ENCODE measurements at regions not wholly inside any gene's neighbourhood (a gene's known extent, or its start where the extent isn't known, plus 50 kb on each side); places are given as distances from the start of the nearest gene placed in this dataset.

DNA sequence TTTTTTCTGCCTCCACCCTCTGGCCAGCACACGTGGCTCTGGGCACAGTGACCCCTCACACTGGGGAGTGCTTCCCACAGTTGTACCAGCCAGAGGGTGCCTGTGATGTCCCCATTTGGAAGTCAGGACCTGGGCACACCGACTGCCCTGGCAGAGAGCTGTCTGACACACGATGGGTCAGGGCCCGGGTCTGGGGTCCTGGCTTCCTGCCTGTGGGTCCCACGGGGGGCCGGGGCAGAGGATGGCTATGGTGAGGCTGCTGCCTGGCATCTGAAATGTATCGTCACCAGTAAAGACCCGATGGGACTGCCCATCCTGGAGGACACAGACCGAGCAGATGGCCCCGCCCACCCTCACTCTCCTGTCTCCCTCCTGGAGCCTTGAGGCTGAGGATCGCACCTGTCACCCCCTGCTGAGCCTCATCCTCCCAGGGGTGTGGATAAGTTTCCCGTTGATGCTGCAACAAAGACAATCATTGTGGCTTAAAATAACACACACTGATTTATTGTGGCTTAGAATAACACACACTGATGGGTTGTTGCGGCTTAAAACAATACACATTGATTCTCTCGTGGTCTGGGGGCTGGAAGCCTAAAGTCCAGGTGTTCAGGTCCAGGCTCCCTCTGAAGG, 88.8 kb upstream of the TTC34 start:
- no peak for DNase-seq

DNA sequence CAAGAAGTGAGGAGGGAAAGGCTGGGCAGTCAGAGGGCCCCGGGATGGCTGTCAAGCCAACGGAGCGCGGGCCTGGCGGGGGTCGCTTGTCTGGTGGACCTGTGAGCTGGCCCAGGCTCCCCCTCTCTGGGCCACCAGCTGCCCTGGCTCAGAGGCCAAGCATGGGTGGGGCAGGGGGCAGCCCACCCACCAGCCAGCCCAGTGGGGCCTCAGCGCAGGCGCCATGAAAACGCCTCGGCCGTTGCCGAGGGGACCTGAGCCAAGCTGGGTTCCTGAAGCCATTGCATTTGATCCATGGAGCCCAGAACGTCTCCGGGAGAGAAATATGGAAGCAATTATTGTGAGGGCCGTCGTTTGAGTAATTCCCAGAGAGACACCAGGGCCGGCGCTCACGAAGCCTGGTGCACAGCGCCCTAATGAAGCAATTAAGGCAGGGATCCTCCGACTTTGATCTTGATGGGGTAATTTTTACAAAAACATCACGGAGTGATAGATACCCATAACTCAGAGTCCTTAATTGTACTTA, 90.5 kb upstream of the TTC34 start:
- DNase-seq = peak; percentile 82

DNA sequence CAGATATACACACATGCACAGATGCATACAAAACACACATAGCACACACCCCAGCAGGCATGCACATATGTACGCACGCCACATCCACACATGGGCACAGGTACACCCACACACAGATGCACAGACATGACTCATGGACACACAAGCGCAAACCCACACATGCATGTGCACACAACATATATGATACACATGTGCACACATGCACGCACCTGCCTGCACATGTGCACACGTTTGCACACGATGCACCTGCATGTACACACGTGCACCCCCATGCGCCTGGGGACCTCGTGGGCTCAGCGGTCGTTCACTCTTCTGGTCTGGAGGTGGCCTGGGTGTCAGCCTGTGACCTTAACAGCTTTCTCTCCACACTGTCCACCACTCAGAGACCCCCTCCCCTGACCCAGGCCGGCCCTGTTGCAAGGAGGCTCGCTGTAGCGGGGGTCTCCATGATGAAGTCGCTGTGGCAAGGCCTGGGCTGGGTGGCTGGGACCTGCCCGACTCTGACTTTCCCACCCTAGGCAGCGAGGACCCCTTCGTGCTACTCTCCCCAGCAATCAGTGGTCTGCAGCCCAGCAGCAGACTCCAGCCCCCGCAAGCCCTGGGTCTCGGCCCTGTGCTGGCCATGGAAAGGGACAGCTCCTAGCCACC, 92.1 kb upstream of the TTC34 start:
- no peak for DNase-seq

DNA sequence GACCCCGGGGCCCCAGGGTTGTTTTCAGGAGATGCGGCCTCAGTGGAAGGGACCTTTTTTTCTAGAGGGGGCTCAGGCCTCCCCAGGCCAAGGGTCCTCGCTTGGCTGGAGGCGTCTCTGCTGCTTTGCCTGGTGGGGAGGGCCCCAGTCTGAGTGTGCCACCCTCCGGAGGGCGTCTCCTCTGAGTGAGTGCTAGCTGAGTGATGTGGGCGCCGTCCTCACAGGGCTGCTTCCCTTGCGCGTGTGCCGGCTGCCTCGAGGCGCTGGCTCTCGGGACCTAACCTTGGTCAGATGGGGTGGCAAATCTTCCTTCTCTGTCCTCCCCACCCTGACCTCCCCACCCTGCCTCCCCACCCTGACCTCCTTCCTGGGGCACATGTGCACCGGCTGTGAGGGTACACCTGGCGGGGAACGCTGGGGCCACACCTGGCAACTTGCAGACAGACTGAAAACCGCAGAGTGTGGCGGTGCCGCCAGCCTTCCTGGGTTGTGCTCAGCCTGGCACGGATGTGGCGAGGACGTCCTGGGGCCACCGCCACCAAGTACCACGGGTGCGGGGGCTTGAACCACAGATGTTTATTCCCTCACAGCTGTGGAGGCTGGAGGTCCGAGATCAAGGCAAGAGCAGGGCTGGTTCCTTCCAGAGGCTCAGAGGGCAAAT, 93.0 kb upstream of the TTC34 start:
- DNase-seq = no peak

DNA sequence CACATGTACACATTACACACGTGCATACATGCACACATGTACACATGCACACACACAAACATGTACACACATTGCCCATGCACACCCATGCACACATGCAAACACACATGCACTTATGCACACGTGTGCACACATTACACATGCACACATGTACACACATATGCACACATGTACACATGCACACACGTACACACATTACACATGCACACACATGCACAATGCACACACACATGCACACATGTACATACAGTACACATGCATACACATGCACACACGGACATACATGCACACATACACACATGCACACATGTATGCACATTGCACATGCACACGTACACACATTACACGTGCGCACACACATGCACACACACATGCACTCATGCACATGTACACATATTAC, 95.3 kb upstream of the TTC34 start:
- DNase-seq = no peak

DNA sequence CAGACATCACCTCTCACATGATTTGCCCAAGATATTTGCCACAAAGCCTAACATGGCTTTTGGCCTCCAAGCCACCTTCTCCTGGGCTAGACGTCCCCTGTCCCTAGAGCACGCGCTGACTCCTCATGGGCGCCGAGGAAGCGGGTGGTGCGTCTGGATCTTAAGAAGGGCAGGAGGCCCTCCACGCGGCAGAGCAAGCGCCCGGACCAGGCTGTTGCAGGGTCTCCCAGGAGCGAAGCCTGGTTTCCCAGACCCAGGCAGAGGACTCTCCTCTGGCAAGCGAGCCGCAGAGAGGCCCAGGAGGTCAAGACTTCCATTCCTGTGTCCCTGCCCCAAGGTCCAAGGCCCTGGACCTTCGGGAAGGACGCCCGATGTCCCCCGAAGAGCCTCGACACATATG, 101.7 kb upstream of the TTC34 start:
- no peak for DNase-seq

DNA sequence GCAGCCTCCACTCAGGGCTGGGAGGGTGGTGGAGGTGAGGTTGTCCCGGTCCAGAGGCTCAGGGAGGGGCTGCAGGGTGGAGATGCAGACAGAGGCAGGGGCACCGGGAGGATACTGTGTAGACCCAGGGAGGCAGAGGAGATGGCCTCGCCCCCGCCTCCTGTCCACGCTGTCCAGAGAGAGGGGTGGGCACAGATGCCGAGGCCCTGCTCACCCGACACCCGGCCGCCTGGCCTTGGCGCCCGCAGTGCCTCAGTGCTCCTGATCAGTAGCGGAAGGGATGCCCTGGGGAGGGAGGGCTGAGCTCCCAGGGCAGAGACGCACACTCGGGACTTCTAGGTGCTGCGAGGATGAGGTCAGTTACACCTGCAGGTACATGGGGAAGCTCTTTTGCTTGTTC, 102.7 kb upstream of the TTC34 start:
- DNase-seq = no peak

DNA sequence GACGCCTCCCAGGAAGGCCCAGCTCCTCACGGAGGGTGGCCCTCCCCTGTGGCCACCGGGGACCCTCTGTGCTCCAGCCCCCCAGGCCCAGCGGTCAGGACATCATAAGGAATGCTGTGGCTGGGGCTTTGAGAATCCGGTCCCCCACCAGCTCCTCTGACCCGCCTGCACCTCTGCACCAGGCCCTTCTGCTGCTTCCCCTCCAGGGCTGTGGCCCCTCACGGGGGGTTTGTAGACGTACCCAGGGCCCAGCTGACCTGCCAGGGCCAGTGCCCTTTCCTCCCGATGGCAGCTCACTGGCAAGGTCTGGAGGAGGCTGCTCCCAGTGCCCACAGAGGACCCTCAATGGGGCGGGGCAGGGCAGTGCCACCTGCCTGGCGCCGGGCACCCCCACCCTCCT, 103.9 kb upstream of the TTC34 start:
- no peak for DNase-seq

DNA sequence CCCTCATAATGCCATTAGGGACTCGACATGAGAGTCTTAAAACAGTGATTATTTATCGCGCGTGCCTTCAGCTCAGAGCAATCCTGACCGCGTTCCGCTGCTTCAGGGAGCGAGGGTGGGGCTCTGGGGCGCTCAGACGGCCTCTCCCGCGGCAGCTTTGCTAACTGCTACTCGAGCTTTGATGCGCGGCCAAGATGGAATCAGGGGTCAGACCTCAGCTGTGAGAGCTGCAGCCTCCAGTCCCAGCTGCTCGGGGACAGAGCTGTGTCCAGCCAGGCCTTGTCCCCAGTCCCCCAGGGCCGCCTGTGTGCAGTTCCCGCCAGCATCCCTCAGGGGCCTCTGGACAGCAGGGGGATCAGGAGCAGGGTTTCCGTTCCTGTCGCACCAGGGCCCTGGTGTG, 104.6 kb upstream of the TTC34 start:
- peak; percentile 60 for DNase-seq

DNA sequence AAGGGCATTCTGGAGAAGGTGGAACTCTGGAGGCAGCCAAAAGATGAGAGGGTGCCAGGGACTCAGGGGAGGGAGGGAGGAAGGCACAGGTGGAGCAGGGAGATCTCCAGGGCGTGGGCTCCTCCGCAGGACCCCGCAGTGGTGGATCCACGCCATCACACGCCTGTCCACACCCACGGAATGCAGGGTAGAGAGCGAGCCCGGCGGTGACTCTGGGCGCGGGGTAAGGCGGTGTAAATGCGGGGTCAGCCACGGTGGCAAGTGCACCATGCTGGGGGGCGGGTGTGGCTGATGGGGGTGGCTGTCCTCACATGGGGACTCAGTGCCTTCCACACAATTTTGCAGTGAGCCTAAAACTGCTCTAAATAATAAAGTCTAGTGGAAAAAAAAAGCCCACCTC, 105.1 kb upstream of the TTC34 start:
- no peak for DNase-seq

DNA sequence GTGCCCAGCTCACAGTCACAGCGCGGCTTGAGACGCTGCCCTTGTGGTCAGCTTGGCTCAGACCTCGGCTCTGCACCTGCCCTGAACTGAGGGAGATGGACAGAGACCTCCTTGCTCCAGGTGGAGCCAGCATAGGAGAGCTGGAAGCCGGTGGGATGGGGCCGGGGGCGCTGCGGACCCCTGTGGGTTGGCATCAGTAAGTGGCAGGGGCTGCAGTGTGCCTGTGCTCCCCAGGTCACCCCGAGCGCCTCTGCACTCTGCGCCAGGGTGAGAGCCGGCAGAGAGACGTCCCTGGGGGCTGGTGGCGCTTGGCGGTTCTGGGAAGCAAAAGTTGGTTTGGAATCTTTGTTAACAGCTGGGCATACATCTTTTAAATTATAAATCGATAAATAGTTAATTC, 105.6 kb upstream of the TTC34 start:
- DNase-seq = no peak

DNA sequence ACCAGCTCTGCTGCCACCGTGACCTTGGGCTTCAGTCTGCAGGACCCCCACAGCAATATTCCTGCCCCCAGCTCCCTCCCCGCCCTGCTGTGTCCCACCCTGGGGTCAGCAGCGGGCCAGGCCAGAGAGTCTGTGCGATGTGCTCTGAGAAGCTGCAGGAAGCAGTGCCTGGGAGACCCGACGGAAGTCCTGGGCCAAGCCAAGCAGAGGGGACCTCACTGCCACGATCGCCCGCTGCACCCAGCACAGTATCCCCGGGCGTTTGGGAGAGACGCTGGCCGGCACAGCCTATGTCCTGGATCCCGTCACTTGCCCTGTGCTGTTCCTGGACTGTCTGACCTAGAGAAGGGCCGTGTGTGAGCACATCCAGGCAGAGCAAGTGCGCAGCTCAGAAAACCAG, 106.6 kb upstream of the TTC34 start:
- no peak for DNase-seq

DNA sequence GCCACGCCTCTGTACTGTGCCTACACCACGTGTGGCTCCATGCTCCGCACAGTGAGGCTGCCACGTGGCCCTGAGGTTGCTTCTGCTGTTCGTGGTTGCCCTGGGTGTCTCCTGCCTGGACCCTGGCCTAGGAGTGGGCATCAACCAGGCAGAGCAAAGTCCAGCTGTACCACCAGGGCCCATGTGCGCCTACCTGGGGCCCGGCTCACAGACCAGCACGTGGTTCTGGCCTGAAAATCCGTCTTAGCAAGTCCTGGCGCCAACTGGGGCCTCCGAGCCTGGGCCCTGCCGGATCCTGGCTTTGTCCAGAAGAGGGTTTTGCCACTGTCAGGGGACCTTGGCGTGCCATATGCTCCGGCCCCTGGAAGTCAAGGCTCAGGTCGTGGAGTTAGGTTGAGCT, 107.1 kb upstream of the TTC34 start:
- no peak for DNase-seq

DNA sequence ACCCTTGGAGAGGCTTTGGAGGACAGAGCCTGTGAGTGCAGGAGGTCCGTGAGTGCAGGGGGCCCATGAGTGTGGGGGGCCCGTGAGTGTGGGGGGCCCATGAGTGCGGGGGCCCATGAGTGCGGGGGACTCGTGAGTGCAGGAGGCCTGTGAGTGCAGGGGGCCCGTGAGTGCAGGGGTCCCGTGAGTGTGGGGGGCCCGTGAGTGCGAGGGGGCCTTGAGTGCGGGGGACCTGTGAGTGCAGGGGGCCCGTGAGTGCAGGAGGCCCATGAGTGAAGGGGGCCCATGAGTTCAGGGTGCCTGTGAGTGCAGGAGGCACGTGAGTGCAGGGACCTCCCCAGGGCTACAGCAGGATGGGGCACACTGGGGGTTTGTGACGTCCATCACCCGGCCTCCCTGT, 108.3 kb upstream of the TTC34 start:
- no peak for DNase-seq

DNA sequence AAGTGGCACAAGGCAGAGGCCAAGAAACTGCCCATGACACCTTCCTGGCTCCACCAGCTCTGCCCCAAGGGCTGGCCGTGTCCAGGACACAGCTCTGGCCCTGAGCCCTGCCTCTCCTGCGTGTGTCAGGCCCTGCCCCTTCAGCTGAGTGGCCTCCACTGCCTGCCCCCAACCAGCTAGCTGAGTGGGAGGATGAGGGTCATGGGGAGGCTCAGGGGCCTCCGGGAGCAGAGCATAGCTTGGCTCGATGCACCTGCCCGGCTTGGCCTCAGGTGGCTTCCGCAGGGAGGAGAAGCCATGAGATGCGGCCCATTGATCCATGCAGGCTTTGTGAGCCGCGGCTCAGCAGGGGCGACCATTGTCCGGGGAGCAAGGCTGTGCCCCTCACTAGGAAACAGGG, 108.7 kb upstream of the TTC34 start:
- DNase-seq = no peak

DNA sequence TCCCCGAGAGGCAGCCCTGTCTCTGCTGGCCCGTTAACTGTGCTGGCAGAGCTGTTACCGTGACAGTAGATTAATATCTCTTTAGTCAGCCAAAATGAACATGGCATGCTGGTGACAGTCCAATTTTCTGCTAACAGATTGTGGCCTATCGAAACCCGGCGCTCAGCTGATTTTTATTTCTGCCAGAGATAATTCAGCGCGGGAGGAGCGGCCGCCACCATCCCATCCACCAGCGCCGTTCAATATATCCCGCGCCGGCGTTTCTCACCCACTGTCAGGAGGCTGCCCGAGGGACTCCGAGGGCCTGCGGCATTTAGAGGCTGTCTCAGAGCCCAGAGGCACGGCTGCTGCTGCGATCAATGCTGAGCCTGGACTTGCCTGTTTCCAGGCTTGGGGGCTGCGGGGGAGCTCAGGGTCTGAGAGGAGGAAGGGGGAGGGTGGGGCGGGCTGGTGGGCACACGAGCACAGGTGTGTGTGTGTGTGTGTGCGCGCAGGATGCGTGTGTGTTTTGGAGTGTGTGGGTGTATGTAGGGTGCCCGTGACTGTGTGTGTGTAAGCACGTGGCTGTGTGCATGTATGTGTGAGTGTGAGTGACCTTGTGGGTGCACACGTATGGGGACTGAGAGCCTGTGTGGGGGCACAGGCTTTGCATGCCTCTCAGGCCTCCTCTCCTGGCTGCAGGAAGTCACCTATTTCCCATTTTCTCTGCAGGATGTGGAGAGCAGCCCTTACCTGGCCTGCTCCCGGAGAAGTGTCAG, 109.7 kb upstream of the ACTRT2 start:
- DNase-seq = peak; percentile 74

DNA sequence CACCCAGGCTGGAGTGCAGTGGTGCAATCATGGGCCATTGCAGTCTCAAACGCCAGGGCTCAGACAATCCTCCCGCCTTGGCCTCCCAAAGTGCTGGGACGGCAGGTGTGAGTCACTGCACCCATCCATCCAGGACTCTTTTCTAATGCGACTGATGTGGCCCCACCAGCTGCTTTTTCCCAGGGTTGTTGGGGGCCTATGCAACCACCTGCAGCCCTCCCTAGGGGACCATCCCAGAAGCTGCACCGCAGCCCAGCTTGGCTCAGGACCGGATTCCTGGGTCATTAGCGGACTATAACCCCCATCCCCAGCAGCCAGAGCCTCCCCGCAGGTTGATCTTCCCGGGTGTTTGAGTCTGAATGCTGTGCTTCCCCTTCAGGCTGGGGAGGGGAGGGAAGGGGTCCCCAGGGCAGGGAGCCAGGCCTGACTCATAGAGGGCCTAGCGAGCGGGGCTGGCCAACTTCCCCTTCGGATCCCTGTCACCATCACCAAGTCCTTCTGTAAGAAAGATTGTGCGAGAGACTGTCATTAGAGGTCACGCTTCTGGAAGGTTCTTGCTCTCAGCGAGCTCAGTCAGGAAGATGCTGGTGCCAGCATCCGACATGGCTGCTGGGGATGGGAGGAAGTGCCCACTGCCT, 108.7 kb upstream of the ACTRT2 start:
- DNase-seq = no peak

DNA sequence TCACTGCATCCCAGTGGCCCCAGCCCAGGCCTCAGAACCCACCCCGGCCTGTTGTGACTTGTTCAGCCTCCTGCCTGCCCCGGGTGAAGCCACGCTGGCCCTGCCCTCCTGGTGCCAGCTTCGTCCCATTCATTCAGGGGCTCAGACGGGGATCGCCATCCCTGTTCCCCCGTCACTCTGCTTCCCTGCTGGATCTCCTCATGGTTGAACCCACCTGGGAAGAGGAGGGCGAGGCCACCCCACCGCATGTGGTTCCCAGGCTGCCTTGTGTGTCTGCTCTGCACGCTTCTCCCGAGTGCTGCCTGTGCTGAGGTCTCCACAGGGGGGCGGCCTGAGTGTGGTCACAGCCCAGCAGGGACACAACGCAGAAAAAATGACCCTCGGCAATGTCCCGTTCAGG, 108.2 kb upstream of the ACTRT2 start:
- DNase-seq = no peak

DNA sequence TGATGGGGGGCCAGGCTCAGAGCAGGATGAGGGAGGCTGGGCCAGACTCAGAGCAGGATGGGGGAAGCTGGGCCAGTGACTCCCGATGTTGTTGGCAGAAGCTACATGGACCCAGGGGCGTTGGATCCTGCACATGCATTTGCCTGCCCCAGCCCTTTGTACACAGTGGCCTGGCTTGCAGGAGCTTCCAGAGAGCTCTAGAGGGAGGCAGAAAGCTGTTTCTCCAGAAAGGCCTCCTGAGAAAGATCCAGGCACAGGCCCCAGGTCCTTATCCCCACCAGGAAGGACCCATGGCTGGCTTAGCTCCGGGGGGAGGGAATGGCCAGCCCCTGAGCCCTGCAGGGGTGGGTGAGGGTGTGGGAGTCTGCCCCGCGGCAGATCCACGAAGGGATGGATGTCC, 106.6 kb upstream of the ACTRT2 start:
- DNase-seq = peak; percentile 35

DNA sequence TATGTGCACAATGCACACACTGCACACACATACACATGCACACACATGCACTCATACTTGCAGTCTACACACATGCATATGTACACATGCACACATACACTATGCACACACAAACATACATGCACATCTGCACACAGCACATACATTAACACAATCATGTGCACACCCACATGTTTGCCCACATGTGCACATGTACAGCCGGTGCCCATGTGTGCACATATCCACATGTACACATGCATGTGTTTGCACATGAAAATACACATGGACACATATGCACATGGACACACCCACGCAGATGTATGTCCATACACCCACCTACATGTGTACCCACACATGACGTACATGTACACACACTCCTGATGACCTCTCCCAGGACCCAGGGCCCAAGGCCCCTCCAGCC, 105.1 kb upstream of the ACTRT2 start:
- no peak for DNase-seq

DNA sequence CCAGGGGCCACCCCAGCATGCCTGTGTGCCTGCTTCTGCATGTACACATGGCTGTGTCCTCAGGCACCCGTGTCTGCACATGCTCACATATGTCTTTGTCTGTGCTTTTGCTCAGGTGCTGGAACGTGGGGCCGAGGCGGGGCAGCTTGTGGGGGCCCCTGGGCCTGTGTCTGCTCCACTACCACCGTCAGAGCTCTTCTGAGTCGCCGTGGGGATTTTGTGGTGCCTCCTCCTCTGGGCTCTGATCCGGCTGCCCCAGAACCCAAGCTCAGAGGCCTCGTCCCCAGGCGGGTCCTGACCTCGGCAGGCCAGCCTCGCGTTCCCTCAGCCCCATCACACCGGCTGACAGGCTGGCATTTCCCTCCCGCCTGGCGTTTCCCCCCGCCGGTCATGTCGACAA, 104.6 kb upstream of the ACTRT2 start:
- DNase-seq = peak; percentile 37

DNA sequence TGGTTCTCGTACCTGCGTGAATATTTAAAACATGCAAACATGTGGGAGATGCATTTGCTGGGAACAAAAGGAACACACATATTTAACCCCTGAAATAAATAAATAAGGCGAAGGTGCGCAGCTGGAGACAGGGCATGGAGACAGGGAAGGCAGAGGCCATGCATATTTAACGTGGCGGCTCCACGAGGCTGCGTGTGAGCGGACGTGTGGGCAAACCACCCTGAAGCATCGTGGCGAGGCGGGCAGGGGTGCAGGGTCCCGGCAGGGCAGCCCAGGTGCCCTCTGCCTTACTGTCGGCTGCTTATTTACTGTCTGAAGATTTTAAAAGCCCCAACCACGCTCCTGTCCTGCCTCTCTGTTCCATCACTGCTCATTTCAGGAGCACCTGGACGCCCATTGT, 104.0 kb upstream of the ACTRT2 start:
- DNase-seq = peak; percentile 42

DNA sequence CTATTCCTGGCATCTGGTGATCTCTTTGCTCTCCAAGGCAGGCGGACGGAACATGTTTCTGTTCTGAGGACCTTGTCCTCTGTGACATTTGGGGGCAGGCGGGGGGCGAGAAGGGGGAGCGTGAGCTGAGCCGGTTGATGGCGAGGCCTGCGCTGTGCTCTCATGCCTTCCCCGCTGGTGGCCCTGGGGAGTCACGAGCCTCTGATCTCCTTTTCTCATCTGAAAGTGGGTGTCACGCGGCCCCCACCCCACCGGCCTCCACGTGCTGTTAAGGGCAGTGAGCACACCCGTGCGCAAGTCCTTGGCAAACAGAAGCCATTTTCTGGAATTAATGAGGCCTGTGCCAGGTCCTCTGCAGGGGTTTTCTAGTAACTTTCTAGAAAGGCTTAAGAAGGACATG, 102.8 kb upstream of the ACTRT2 start:
- no peak for DNase-seq

All from retina (tissue), 1 donor.